Erythroblast (primary cell): ENCODE measurements at regions not wholly inside any gene's neighbourhood (a gene's known extent, or its start where the extent isn't known, plus 50 kb on each side); places are given as distances from the start of the nearest gene placed in this dataset.
A peak's percentile ranks its signal among the peaks of the same experiment; 100 is the strongest.
"Not testable (repeated sequence)": the region's sequence is repeated elsewhere in the genome, so short reads cannot be mapped to it uniquely, and the experiment has no call there.

Experiments used
- DNase-seq, 2 experiments: peaks; one replicate each; lab custom pipeline; 2025; lab: John Stamatoyannopoulos, UW
- GATA1 ChIP-seq: IDR thresholded peaks from 2 replicates; pipeline ENCODE4 v1.6.1; 2011; ENCODE audit warnings: low read depth, mild to moderate bottlenecking, control low read depth, low read length, moderate library complexity
- POLR2A ChIP-seq: IDR thresholded peaks from 2 replicates; pipeline ENCODE4 v1.6.1; 2011; ENCODE audit warnings: mild to moderate bottlenecking, low read length

DNA sequence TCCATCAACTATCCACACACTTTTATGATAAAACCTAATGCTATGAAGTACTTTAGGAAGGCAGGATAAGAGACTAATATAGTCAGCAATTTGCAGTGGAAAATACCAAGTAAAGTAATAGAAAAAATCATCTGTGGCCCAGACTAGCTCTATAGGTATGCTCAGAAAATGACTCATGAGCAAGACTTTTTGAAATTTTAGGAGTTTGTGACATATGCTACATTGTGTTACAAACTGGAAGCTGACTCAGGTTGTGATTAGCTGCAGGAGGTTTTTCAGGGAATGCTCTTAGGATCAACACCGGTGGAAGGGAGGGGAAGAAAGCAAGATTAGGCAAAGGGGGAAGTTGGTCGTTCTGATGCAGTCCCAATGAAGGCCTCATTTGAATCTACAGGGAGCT, 56.1 kb downstream of the FEZF1 start:
- TF ChIP-seq GATA1 (no peak), POLR2A (no peak)
- no peak for DNase-seq

DNA sequence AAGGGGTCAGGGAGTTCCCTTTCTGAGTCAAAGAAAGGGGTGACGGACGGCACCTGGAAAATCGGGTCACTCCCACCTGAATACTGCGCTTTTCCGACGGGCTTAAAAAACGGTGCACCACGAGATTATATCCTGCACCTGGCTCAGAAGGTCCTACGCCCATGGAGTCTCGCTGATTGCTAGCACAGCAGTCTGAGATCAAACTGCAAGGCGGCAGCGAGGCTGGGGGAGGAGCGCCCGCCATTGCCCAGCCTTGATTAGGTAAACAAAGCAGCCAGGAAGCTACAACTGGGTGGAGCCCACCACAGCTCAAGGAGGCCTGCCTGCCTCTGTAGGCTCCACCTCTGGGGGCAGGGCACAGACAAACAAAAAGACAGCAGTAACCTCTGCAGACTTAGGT, 65.8 kb downstream of the FEZF1 start:
- not testable (repeated sequence) for DNase-seq

- DNase-seq = not testable (repeated sequence)
Measured at GRCh38 chr7:122238297-122238696, 66.3 kb downstream of the FEZF1 start.

DNA sequence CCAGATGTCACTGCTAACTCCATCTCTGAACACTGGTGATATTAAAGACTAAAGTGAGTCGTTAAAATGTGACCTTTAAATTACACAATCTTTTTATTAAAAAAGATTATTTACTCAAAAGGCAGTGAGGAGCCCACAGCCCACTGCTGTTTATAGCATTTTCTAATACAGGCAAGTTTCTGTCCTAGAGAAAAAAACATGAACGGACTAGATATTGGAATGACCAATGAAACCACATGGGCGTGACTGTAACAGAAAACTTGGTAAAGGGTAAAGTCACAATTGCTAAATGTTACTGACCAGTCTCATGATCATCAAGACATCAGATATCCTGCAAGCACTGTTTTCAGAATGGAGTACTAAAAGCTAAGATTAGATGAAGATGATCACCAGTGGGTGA, 78.7 kb downstream of the FEZF1 start:
- TF ChIP-seq GATA1 (no peak), POLR2A (no peak)
- DNase-seq = no peak

- peak in 1 of 2 experiments; percentile 28 for DNase-seq
- no peak for TF ChIP-seq POLR2A
- TF ChIP-seq GATA1 = no peak
Measured at GRCh38 chr7:122219253-122219865, 75.3 kb upstream of the AASS start.

DNA sequence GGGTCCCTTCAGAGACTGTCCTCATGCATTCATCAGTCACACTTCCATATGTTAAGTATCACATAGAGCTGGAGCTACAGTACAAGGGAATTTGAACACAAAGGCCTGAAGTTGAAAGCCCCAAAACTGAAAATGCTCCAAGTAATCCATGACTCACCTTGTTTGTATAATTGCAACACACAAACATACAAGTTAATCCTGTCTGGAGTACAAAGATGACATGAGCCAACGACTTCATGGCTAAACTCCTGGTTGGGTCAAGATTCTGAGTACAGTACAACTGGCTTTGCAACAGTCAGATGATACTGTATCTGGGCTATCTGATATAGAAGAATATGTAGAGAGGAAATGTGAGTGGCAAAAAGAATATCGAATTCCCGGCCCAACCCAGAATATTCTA, 73.1 kb upstream of the AASS start:
- TF ChIP-seq GATA1 (no peak), POLR2A (no peak)
- no peak for DNase-seq

- TF ChIP-seq POLR2A = no peak
- no peak for TF ChIP-seq GATA1
- DNase-seq = no peak
Measured at GRCh38 chr7:122212754-122213153, 68.7 kb upstream of the AASS start.

- no peak for DNase-seq
- TF ChIP-seq POLR2A (no peak), GATA1 (no peak)
Measured at GRCh38 chr7:122211362-122211761, 67.3 kb upstream of the AASS start.

- no peak for TF ChIP-seq GATA1
- no peak for TF ChIP-seq POLR2A
- no peak for DNase-seq
Measured at GRCh38 chr7:122206985-122207384, 62.9 kb upstream of the AASS start.

DNA sequence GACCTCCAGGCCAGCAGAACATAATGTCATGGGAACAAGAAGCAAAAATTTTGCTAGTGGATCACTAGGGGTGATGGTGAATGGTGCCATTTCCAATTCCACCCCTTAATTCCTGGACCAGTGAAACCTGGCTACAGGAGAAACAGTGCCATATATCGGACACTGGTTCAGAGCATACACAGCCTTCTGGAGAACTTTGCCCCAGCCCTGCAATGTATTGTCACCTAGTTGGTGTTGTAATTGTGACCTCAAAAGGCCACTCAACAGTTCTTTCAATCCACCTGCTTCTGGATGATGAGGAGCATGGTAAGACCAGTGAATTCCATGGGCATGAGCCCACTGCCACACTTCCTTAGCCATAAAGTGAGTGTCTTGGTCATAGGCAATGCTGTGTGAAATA, 59.8 kb upstream of the AASS start:
- TF ChIP-seq GATA1 = no peak
- no peak for TF ChIP-seq POLR2A
- DNase-seq = no peak

GRCh38 chr7:122200888-122201287, 56.8 kb upstream of the AASS start:
- no peak for DNase-seq
- TF ChIP-seq POLR2A (no peak), GATA1 (no peak)

DNA sequence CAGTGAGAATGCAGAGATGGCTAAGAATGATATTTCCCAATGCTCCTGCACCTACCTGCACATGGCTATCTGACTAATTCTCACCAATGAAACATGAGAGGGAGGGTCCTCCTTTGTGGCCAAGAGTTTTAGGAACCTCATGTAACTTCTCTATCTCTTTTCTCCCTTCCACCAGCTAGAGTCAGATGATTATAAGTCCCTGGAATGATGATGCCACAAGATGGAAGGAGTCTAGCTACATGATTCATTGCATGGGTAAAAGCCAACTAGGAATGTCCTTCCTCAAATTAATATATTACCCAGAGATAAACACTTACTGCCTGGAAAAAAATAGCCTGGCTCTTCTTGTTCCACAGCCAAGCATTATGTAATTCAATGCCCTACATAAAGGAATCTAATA, 55.1 kb upstream of the AASS start:
- no peak for DNase-seq
- TF ChIP-seq GATA1 (no peak), POLR2A (no peak)

DNA sequence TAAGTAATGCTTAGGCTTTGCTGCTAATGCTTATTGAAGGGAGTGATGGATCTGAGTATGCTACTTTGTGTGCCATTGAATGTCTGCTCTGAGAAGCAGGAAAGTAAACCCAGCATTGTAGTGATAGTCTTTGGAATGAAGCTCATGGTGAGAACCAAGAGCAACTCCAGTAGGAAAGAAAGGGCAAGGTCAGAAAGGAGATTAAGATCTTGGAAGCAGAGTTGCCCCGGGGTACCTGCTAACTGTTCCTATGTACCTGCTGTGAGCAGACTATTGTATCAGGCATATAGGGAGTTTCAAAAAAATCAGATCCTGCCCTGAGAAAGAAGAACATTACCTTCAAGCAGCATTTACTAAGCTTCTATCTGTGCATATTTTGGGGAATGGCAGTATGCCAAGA, 54.5 kb upstream of the AASS start:
- no peak for TF ChIP-seq GATA1
- no peak for TF ChIP-seq POLR2A
- no peak for DNase-seq
